ENCODE measurements at regions not wholly inside any gene's neighbourhood (a gene's known extent, or its start where the extent isn't known, plus 50 kb on each side); places are given as distances from the start of the nearest gene placed in this dataset.
"Not testable (repeated sequence)": the region's sequence is repeated elsewhere in the genome, so short reads cannot be mapped to it uniquely, and the experiment has no call there.

DNA sequence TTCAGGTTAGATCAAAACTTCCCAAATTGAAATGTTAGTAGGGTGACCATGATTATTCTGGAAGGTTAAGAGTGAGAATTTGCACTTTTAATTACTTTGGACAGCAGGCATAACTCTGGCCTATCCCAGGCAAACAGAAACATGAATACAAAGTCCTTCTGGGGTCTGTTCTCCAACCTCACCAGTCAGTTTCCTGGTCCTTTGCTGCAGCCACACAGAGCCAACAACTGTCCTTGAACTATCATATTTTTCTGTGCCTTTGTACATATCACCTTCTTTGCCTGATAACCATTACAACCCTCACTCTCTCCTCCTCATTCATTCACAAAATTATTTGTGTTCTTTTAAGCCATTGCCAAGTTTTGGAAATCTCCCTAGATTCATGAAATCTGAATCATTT is 126.0 kb upstream of the GBE1 start:
- DNase-seq = no peak

DNA sequence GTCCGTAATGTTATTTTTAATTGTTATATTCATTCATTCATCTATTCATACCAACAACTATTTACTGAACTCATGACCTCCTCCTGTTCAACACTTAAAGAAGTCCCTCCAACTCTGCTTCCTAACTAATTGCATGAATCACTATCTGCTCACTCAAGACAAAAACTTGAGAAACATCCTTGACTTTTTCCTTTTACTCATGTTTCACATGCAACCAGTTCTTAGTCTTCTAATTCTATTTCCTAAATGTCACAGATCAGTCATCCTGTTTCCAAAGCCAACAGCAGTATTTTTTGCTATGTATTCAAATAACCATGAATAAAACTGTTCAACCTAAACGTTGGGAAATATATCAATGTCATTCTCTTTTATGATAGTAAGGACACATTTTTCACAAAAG is 124.6 kb upstream of the GBE1 start:
- no peak for DNase-seq

DNA sequence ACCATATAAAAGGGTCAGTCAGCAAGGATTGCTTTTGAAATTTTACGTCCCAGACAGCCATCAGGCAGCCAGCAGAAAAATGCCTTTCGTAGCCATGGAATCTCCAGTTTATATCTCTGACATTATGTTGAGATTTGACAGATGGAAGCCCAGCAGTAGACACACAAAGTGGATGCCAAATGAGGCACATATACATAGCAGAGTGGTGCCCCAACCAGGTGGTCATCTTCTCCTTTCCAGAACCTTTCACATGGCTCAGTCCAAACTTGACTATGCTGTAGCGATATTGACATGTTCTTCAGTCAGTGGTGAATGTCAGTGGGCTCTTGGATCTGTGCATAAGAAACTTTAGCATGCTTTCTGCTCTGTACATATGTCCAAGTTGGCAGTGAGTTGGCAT is 123.3 kb upstream of the GBE1 start:
- DNase-seq = peak in 1 of 2 experiments; percentile 65

DNA sequence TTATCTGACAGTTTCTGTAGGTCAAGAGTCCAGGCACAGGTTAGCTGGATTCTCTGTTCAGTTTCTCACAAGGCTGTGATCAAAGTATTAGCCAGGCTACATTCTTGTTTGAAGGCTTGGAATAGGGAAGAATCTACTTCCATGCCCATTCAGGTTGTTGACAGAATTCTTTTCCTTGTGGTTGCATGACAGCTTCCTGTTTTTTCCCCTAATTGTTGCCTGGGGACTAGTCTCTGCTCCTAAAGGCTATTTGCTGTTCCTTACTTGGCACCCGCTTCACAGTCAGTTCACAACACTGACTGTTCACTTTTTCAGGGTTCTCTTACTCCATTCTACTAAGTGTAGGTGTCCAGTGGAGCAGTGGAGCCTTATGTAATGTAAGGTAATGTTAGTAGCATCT is 115.4 kb upstream of the GBE1 start:
- no peak for DNase-seq

DNA sequence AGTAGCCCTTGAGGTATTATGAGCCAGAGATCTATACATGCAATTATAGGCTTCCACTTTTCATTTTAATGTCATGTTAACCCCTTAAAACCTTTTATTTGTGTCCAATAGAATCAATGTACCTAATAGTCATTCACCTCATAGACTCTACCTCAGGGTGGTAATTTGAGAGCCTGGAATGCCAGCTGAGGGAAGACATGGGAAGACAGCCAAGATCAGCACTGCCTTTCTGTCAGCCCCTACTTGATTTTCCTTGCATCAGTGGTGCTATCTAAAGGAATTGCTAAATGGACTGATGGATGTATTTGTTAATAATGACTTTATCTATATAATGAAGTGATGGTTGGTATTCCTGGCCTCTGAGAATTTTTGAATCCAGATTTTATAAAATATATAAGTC is 113.3 kb upstream of the GBE1 start:
- DNase-seq = no peak

DNA sequence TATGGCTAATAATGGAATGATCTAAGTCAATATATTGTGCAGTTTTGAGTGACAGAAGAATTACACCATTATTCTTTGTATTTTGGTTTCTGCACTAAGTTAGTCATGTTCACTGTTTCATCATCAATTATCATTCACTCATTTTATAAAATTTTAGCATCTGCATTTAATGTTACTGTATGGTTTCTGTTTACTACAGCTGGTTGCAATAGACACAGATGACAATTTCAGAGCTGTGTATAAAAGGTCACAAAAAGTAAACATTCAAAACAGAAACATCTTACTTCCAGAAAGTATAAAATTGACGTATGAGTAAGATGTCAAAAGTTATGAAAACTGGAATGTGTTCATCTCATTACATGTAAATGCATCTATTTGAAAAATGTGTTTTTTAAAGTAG is 111.1 kb upstream of the GBE1 start:
- DNase-seq = no peak

DNA sequence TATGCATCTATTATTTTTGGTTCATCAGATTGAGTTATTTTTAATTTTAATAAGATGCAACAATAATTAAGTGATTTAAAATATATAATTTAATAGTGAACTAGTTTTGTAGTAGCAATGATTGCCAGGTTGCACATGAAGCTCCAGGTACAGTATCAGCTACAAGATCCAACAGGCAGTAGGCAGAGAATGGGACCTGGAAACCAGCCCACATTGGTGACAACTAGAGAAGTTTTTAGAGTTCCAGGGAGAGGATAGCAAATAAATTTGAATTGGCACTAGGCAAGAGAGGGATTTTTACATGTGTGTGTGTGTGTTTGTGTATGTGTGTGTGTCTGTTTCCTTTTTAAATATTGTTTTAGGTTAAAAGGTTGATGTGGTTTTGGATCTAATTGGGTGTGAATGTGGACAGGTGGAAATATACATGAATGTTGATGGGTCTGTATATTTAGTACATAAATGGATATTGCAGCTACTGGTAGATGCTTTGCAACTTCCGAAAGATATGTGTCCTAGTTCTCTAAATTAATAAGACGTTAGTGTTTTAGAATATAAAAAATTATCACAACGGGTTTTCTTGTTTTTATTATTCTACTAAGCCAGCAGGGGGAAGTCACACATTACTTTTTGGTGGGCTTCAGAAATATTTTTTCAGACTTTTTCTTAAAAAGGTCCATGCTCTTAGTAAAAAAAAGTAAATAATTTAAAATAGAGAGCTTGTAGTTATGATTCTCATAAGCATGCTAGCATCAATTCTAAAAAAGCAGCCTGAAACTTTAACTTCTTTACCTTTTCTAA is 110.1 kb upstream of the GBE1 start:
- DNase-seq = peak in 1 of 2 experiments; percentile 18

DNA sequence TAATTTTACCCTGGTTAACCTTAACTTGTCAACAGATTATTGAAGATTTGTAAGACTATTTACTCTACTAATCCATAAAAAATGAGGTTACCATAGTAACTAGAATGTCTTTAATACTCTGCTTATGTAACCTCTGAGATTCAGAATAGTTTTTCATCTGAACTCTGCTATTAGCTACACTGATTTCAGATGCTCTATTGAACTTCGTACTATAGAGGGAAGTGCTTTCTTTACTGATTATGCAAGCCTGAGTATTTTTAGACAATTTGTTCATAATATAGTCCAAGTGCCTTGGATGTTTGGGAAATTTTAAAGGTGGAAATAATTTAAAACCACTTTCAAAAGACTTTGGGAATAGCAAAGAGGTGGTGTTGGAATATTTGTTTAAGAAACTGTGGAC is 107.9 kb upstream of the GBE1 start:
- DNase-seq = no peak

DNA sequence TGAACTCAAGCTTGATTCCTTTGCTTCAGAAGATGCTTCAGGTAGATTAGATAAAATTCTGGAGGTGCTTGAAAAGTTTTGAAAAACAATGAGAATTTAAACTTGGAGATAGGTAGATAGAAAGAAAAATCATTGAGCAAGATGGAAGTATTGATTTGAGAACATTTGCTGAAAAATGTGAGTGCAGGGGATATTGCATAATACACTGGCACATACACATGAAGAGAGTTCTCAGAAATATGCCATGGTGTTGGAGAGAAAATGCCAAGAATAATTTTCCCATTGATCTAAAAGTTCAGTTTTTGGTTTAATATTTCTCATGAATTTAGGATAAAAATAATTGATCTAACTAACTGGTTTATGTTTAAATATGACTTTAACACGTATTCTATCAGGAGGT is 107.2 kb upstream of the GBE1 start:
- DNase-seq = no peak

DNA sequence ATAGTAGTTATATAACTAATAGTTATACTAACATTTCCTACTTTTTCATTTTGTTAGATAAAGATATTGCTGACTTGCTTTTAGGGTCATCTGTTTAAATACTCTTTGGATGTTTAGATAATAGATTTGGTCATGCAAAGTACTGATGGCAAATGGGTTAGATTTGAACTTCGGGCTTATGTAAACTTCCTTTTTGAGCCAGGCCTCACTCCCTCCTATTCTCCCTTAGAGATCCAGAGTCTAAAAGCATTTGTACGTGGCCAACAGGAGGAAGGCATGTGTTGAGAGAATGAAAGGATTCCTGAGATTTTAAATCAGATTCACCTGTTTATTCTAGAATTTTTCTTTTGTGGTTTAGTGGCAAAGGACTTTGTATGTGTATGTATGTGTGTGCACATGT is 106.4 kb upstream of the GBE1 start:
- no peak for DNase-seq

DNA sequence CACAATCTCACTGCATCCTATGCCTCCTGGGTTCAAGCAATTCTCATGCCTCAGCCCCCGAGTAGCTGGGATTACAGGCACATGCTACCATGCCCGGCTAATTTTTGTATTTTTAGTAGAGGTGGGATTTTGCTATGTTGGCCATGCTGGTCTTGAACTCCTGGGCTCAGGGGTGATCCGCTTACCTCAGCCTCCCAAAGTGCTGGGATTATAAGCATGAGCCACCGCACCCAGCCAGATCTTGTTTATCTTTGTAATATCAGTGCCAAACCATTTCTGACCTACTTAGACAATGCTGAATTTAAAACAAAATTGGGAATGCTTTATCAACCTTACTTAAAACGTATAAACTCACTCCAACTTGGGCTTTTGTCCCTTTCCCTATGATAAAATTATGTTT is 103.7 kb upstream of the GBE1 start:
- DNase-seq = not testable (repeated sequence)

DNA sequence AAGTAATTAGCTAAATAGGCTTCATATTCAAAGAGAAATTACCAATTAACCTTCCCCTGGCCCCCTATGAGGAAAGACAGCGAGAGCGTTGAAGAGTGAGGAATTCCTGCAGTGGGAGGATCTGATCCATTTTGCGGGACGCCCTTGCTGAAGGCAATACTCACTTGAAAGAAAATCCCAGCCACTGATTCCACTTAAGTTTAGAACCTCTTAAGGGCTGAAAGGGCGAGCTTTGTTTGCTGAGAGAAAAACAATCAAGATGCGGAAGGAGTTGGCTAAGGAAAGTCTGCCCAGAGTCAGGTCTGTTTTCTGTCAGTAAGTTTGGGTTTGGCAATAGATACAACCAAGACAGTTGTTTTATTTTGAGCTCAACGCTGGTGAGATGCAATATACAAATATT is 102.8 kb upstream of the GBE1 start:
- DNase-seq = no peak

DNA sequence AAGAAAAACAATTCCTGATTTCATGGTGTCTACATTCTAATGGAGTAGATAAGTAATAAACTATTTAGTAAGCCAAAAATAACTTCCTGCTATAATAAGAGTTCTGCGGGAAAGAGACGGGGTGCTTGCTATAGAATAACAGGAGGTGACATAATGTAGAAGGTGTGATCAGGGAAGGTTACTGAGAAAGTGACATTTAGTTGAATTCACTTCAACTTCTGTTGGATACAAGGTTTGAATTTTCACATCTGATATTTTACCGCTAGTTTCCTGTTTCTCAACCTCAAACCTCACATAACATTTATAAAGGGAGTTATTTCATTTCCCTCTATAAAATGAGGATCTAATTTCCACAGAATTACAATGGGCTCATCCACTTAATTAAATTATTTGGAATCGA is 102.3 kb upstream of the GBE1 start:
- DNase-seq = no peak

DNA sequence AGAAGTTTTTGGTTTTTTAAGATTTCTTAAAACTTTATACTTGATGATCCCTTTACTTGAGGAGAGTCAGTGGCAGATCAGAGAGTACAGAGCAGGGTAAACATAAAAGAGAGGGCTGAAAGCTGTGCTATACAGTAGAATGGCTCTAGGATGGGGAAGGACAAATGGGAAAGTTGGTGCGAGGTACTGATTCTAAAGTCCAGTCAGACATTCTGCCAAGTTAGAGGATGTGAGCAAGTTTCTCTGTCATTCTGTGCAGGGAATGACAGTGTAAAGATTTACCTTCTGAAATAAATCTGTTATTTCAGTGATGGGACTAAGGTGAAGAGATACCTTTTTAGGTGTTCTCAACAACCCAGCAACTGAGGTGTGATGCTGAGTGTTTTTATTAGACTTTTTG is 100.1 kb upstream of the GBE1 start:
- DNase-seq = no peak

DNA sequence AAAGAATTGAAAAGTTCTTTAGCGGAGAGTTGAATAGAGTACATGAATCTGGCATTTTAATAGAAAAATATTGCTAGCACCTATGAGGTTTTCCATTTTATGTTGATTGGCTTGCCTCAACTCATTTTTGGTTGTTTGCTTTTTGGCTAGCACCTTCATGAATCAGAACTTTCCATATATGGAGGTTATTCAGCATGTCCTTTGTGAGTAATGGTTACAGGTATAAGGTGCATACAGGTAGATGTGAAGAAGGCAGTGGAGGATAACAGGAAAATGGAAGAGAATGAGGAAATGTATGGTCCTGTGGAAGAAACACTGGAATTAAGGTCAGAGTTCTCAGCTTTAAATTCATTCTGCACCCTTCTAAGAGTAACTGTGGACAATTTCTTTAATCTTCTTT is 98.1 kb upstream of the GBE1 start:
- no peak for DNase-seq

DNA sequence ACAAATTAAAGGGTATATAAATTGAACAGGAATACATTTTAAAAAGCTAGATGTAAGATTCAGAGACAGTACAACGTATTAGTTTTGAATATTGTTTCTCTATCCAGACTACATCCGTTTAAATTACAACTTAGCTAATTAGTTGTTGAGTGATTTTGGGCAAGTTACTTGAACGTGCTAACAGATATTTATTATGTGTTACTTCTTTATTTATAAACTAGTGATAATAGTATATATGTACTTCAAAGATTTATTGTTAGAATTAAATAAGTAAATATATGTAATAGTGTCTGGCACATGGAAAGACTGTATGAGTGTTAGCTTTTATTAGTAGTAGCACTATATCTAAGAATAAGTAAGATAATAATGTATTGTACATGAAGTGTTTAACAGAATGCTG is 92.0 kb upstream of the GBE1 start:
- no peak for DNase-seq

DNA sequence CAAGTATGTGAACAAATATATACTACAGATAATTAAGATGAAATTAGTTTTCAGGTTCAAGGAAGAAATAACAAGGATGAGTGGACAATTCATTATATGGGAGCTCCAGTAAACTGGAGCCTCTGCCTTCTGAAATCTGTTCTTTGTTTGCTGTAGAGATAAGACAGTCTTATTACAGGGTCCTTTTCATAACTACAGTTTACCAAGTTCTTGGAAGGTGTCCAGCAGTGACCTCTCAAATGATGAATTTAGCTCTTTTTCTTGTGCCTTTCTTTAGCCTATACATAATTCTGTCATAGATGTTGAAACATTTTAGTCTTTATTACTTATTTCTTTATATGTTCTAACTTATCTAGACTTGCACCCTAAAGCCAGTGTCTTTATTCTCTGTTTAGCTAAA is 89.7 kb upstream of the GBE1 start:
- no peak for DNase-seq

DNA sequence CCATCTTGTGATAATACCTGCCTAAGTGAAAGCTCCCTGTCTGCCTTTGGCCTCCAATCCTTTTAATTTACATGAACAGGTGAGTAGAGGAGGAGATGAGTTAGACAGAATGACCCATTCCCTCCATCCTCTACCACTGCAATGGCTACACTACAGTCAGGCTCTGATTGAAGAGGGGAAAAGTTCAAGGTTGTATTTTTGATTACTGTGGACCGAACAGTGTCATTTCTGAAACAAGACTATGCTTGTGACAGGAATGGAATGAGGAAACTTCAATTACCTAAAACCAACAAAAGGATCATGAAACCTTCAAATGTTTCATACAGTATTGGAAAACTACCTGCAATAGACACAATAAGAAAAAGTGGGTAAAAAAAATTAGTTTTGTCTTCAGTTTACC is 85.5 kb upstream of the GBE1 start:
- no peak for DNase-seq

DNA sequence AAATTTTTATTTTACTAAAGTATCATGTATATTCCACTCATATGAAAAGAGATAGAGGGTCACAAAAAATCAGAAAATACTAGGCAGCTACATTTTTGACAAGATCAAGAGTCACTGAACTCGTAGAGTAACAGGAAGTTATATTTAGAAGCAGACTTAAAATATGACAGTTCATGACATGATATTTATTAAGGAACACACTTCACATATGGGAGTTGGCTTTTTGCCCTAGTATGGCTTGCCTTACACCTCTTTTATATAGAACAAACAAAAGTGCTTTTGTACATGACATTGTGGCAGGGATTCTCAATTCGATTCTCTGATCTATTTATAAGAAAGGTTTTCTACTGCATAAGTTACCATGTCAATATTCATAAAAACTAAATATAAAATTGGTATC is 80.1 kb upstream of the GBE1 start:
- no peak for DNase-seq

DNA sequence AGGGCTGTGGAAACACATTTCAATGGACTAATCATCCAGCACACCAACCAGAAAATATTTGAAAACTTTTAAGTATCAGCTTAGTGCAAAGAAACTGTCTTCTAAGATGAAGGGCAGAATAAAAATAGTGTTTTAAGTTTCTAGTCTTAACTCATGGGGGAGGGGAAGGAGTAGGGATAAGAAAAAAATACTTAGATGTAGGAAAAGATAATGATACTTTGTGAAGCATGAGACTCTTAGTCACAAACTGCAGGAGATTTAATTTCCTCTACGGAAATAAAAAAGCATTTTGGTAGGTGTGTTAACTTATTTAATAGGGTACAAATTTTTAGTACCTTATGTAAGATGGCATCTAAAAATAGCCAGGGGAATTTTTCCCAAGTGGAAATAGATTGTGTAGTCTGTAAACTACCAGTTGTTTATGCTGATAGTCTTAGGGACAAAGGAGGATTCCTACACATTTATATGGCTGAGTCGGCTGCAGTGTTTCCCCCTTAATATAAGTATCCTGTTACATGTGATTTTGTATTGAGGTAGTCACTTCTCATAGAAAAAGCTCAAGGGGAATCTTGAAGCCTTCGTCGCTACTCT is 78.2 kb upstream of the GBE1 start:
- no peak for DNase-seq

DNA sequence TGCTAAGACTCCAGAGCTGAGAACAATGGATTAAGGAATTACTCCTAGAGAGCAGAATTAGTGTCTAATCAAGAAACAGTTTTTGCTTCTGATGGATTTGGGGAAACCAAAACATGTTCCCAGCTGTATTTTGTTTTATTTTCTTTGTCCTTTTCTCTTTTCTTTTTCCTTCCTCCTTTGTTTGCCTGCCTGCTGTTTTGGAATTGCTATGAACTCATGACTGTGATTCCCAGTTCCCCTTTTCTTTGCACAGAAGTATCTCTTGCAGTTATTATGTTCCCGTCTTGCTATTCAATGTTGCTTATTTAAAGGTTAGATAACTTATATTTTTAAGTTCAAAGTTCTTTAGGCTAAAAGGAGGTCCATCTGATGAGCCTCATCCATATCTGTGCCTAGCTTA is 77.0 kb upstream of the GBE1 start:
- no peak for DNase-seq

DNA sequence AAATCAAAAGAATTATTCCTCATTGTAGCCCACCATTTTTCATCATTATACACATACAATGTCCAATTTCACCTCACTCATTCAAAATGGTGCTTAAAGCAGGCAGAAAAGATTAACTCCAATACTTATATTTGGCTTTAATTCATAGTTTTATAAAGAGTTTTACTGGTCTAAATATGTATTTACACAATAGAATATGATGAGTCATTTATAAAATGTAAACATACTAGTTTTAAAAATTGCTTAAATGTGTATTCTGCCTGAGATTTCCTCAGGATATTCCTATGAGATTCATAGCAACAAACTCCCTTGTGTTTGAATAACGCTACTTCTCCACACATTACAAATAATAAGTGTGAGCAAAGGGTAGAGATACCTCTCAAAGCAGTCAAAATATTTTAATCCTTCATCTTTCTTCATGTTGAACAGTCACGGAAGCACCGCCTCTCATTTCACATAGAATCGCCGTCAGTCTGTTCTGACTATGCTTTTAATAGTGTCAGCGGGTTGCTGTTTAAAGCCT is 75.7 kb upstream of the GBE1 start:
- no peak for DNase-seq

DNA sequence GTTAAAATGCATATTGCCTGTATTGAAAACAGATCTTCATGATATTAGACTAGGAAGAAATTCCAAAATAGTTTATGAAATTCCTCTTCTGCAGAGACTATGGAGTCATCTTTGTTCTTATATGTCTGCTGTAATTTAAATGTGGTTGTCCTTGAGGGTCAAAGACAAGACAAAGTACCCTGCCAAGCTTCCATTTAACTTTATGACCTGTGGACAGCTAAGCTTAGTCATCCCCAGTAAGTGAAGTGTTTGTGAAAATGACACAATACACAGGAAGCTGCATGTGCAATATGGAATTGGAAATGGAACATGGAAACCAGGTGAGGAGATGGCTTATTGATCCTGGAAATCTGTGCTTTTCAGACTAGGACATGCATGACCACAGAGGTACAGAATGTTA is 68.5 kb upstream of the GBE1 start:
- DNase-seq = no peak

DNA sequence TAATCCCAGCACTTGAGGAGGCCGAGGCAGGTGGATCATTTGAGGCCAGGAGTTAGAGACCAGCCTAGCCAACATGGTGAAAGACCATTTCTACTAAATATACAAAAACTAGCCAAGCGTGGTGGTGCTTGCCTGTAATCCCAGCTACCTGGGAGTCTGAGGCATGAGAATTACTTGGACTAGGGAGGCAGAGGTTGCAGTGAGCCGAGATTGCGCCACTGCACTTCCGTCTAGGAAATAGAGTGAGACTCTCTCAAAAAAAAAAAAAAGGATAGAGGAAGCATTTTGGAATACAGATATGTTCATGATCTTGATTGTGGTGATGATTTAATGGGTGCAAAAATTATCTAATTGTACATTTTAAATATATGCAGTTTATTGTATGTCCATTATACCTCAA is 67.8 kb upstream of the GBE1 start:
- DNase-seq = not testable (repeated sequence)

DNA sequence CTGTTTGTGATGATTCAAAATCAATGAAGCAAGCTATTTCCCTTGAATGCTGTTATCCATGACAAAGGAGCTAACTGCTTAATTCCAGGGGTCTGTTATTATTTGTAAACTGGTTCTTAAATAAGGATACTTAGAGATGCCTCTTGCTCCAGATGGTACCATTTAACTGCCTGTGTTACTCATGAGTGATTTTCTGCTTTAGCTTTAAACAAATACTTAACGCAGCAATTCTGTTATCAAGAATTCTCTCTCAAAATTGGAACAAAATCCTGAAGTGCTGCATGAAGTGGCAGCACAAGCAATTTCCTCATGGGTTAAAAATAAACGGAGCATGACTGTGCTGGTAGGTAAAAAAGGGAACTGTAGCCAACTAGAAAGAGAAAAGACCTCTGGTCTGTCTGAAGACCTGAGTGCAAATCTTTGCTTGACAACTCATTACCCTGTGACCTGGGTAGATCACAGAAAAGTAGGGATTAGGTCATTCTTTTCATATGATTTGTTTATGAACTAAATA is 62.5 kb upstream of the GBE1 start:
- no peak for DNase-seq
